ENCODE measurements at regions not wholly inside any gene's neighbourhood (a gene's known extent, or its start where the extent isn't known, plus 50 kb on each side); places are given as distances from the start of the nearest gene placed in this dataset.

GRCh38 chr2:120653871-120654270, 81.8 kb upstream of the GLI2 start:
- H3K27ac Mint-ChIP-seq: no peak overlapping the region
- H3K4me3 Mint-ChIP-seq: no peak overlapping the region
- ATAC-seq (no peak), DNase-seq (no peak)
- peaks cover 13% of the 10 kb centered on the region for H3K9me3 Mint-ChIP-seq (ENCODE audit: insufficient read depth)
- ChIA-PET POLR2A (no interaction called here), CTCF (no interaction called here)
- no peaks in the 10 kb centered on the region for H3K36me3 Mint-ChIP-seq (ENCODE audit: low read depth)
- H3K27me3 Mint-ChIP-seq (ENCODE audit: low read depth): peaks cover 8% of the 10 kb centered on the region
- no peaks in the 10 kb centered on the region for H3K4me1 Mint-ChIP-seq (ENCODE audit: low read depth)

- ChIA-PET CTCF (no interaction called here), POLR2A (no interaction called here)
- peaks cover 8% of the 10 kb centered on the region for H3K27me3 Mint-ChIP-seq (ENCODE audit: low read depth)
- no peak overlapping the region for H3K4me3 Mint-ChIP-seq
- DNase-seq: no peak
- no peak for ATAC-seq
- H3K9me3 Mint-ChIP-seq (ENCODE audit: insufficient read depth): peaks cover 13% of the 10 kb centered on the region
- no peaks in the 10 kb centered on the region for H3K4me1 Mint-ChIP-seq (ENCODE audit: low read depth)
- H3K36me3 Mint-ChIP-seq (ENCODE audit: low read depth): no peaks in the 10 kb centered on the region
- H3K27ac Mint-ChIP-seq: no peak overlapping the region
Measured at GRCh38 chr2:120654381-120655134, 81.1 kb upstream of the GLI2 start.

- CTCF ChIA-PET: no interaction called here
- H3K9me3 Mint-ChIP-seq (ENCODE audit: insufficient read depth): no peaks in the 10 kb centered on the region
- H3K36me3 Mint-ChIP-seq (ENCODE audit: low read depth): no peaks in the 10 kb centered on the region
- H3K4me3 Mint-ChIP-seq: no peak overlapping the region
- POLR2A ChIA-PET: no interaction called here
- no peak for ATAC-seq
- DNase-seq: no peak
- H3K27ac Mint-ChIP-seq: no peak overlapping the region
- H3K27me3 Mint-ChIP-seq (ENCODE audit: low read depth): peaks cover 4% of the 10 kb centered on the region
- H3K4me1 Mint-ChIP-seq (ENCODE audit: low read depth): no peaks in the 10 kb centered on the region
Measured at GRCh38 chr2:120656273-120656950, 79.3 kb upstream of the GLI2 start.

GRCh38 chr2:120658042-120658769, 77.5 kb upstream of the GLI2 start:
- no peak overlapping the region for H3K4me3 Mint-ChIP-seq
- ATAC-seq (no peak), DNase-seq (no peak)
- no peaks in the 10 kb centered on the region for H3K4me1 Mint-ChIP-seq (ENCODE audit: low read depth)
- H3K9me3 Mint-ChIP-seq (ENCODE audit: insufficient read depth): no peaks in the 10 kb centered on the region
- ChIA-PET CTCF (interaction anchor here (0.9 kb wide), 1 partner anchor 17 kb away, joined by 3 read pairs; no protein-coding TSS in a partner anchor), POLR2A (no interaction called here)
- H3K36me3 Mint-ChIP-seq (ENCODE audit: low read depth): no peaks in the 10 kb centered on the region
- H3K27me3 Mint-ChIP-seq (ENCODE audit: low read depth): peaks cover 4% of the 10 kb centered on the region
- H3K27ac Mint-ChIP-seq: no peak overlapping the region

GRCh38 chr2:120658770-120659158, 76.9 kb upstream of the GLI2 start:
- Mint-ChIP-seq H3K36me3 (ENCODE audit: low read depth) (no peaks in the 10 kb centered on the region), H3K27me3 (ENCODE audit: low read depth) (peaks cover 2% of the 10 kb centered on the region), H3K27ac (no peak overlapping the region), H3K9me3 (ENCODE audit: insufficient read depth) (no peaks in the 10 kb centered on the region), H3K4me3 (no peak overlapping the region), H3K4me1 (ENCODE audit: low read depth) (no peaks in the 10 kb centered on the region)
- ATAC-seq: no peak
- DNase-seq: no peak
- POLR2A ChIA-PET: no interaction called here
- CTCF ChIA-PET: no interaction called here

GRCh38 chr2:120659275-120659977, 76.2 kb upstream of the GLI2 start:
- H3K27ac Mint-ChIP-seq: no peak overlapping the region
- no peaks in the 10 kb centered on the region for H3K36me3 Mint-ChIP-seq (ENCODE audit: low read depth)
- ATAC-seq: no peak
- H3K4me1 Mint-ChIP-seq (ENCODE audit: low read depth): no peaks in the 10 kb centered on the region
- ChIA-PET POLR2A (no interaction called here), CTCF (no interaction called here)
- DNase-seq: no peak
- H3K27me3 Mint-ChIP-seq (ENCODE audit: low read depth): peaks cover 2% of the 10 kb centered on the region
- no peaks in the 10 kb centered on the region for H3K9me3 Mint-ChIP-seq (ENCODE audit: insufficient read depth)
- H3K4me3 Mint-ChIP-seq: no peak overlapping the region

- Mint-ChIP-seq H3K27ac (no peak overlapping the region), H3K9me3 (ENCODE audit: insufficient read depth) (no peaks in the 10 kb centered on the region), H3K4me3 (no peak overlapping the region), H3K4me1 (ENCODE audit: low read depth) (no peaks in the 10 kb centered on the region), H3K27me3 (ENCODE audit: low read depth) (peaks cover 2% of the 10 kb centered on the region), H3K36me3 (ENCODE audit: low read depth) (no peaks in the 10 kb centered on the region)
- CTCF ChIA-PET: no interaction called here
- DNase-seq: no peak
- POLR2A ChIA-PET: no interaction called here
- ATAC-seq: no peak
Measured at GRCh38 chr2:120660056-120660694, 75.5 kb upstream of the GLI2 start.

GRCh38 chr2:120660771-120661459, 74.8 kb upstream of the GLI2 start:
- Mint-ChIP-seq H3K4me3 (no peak overlapping the region), H3K27ac (no peak overlapping the region), H3K27me3 (ENCODE audit: low read depth) (peaks cover 2% of the 10 kb centered on the region), H3K4me1 (ENCODE audit: low read depth) (no peaks in the 10 kb centered on the region), H3K9me3 (ENCODE audit: insufficient read depth) (no peaks in the 10 kb centered on the region), H3K36me3 (ENCODE audit: low read depth) (no peaks in the 10 kb centered on the region)
- CTCF ChIA-PET: no interaction called here
- POLR2A ChIA-PET: no interaction called here
- DNase-seq: no peak
- ATAC-seq: no peak

- ChIA-PET POLR2A (no interaction called here), CTCF (no interaction called here)
- H3K27me3 Mint-ChIP-seq (ENCODE audit: low read depth): peaks cover 3% of the 10 kb centered on the region
- no peaks in the 10 kb centered on the region for H3K4me1 Mint-ChIP-seq (ENCODE audit: low read depth)
- no peaks in the 10 kb centered on the region for H3K9me3 Mint-ChIP-seq (ENCODE audit: insufficient read depth)
- no peak for ATAC-seq
- no peak overlapping the region for H3K4me3 Mint-ChIP-seq
- no peak for DNase-seq
- no peak overlapping the region for H3K27ac Mint-ChIP-seq
- H3K36me3 Mint-ChIP-seq (ENCODE audit: low read depth): no peaks in the 10 kb centered on the region
Measured at GRCh38 chr2:120661551-120661950, 74.1 kb upstream of the GLI2 start.

GRCh38 chr2:120662046-120662445, 73.6 kb upstream of the GLI2 start:
- H3K4me3 Mint-ChIP-seq: no peak overlapping the region
- no peaks in the 10 kb centered on the region for H3K9me3 Mint-ChIP-seq (ENCODE audit: insufficient read depth)
- DNase-seq (no peak), ATAC-seq (no peak)
- ChIA-PET POLR2A (no interaction called here), CTCF (no interaction called here)
- H3K4me1 Mint-ChIP-seq (ENCODE audit: low read depth): no peaks in the 10 kb centered on the region
- H3K36me3 Mint-ChIP-seq (ENCODE audit: low read depth): no peaks in the 10 kb centered on the region
- peaks cover 4% of the 10 kb centered on the region for H3K27me3 Mint-ChIP-seq (ENCODE audit: low read depth)
- H3K27ac Mint-ChIP-seq: no peak overlapping the region

- H3K4me1 Mint-ChIP-seq (ENCODE audit: low read depth): no peaks in the 10 kb centered on the region
- no peak overlapping the region for H3K4me3 Mint-ChIP-seq
- no peak for DNase-seq
- H3K36me3 Mint-ChIP-seq (ENCODE audit: low read depth): no peaks in the 10 kb centered on the region
- H3K9me3 Mint-ChIP-seq (ENCODE audit: insufficient read depth): no peaks in the 10 kb centered on the region
- no peak overlapping the region for H3K27ac Mint-ChIP-seq
- ChIA-PET CTCF (no interaction called here), POLR2A (no interaction called here)
- ATAC-seq: no peak
- H3K27me3 Mint-ChIP-seq (ENCODE audit: low read depth): peaks cover 4% of the 10 kb centered on the region
Measured at GRCh38 chr2:120662746-120663145, 72.9 kb upstream of the GLI2 start.
